Upper lobe of left lung (tissue), 6 donors: ENCODE measurements at regions not wholly inside any gene's neighbourhood (a gene's known extent, or its start where the extent isn't known, plus 50 kb on each side); places are given as distances from the start of the nearest gene placed in this dataset.

Source experiments
- ATAC-seq, 2 donors: fragments of 200-7000 bp; cut with Tn5 transposase; one replicate each; pipeline ENCODE4 v1.9.1; 2022; ENCODE audit warnings: mild to moderate bottlenecking in 2 of 2, moderate library complexity in 2 of 2; ENCODE audit not compliant: low FRiP score in 2 of 2
- DNase-seq, 2 donors: peaks; one replicate each; pipeline ENCODE4 v3.0.0-alpha.2; 2019 to 2020
- H3K27ac ChIP-seq, 4 donors: fragments of 200-600 bp; sonication (generic); one replicate each; pipeline ENCODE4 v1.5.1; 2016 to 2019
- H3K27me3 ChIP-seq, 4 donors: fragments of 200-600 bp; sonication (generic); one replicate each; pipeline ENCODE4 v1.5.1; 2017 to 2019
- H3K36me3 ChIP-seq, 4 donors: fragments of 200-600 bp; sonication (generic); one replicate each; pipeline ENCODE4 v1.5.1; 2016 to 2019
- H3K4me1 ChIP-seq, 4 donors: fragments of 200-600 bp; sonication (generic); one replicate each; pipeline ENCODE4 v1.5.1; 2018 to 2019
- H3K4me3 ChIP-seq, 4 donors: fragments of 200-600 bp; sonication (generic); one replicate each; pipeline ENCODE4 v1.5.1; 2017 to 2019; ENCODE audit warnings: mild to moderate bottlenecking in 2 of 4, moderate library complexity in 1 of 4
- H3K9me3 ChIP-seq, 4 donors: fragments of 200-600 bp; sonication (generic); one replicate each; pipeline ENCODE4 v1.5.1; 2018 to 2019
- EP300 ChIP-seq, 4 donors: sonication (generic); formaldehyde crosslinking; IDR thresholded peaks; one replicate each; pipeline ENCODE4 v1.5.1; 2017; ENCODE audit warnings: antibody characterized with exemption in 4 of 4, control low read depth in 2 of 4
- POLR2A ChIP-seq, 4 donors: fragments of 450-650 bp; IDR thresholded peaks; one replicate each; pipeline ENCODE4 v1.5.1; 2016 to 2017; ENCODE audit warnings: antibody characterized with exemption in 4 of 4, mild to moderate bottlenecking in 2 of 4
- POLR2AphosphoS5 ChIP-seq, 2 donors: sonication (generic); formaldehyde crosslinking; IDR thresholded peaks; one replicate each; pipeline ENCODE4 v1.5.1; 2017; ENCODE audit warnings: antibody characterized with exemption in 2 of 2
- WGBS, 2 donors: methylation state at CpG; one replicate each; pipeline ENCODE4 v1.1.5; 2017 to 2018; 5-methylcytosine and 5-hydroxymethylcytosine counted together
- TF ChIP-seq, protein P1 (sequence below), 6 experiments: fragments of 450-650 bp in 4 of 6; fragments of 200-600 bp in 2 of 6; sonication (generic) in 2 of 6; IDR thresholded peaks; one replicate each; pipeline ENCODE4 v1.5.1; 2016 to 2019; ENCODE audit warnings: antibody characterized with exemption in 6 of 6
- donor health status: DM: no; HTN: no; CAD: no; lungs with moderate emphysema.
- donor health status: DM: no; HTN: yes; CAD: no; lungs with severe emphysema.

- Histone ChIP-seq H3K4me1 (no peaks in the 10 kb centered on the region), H3K9me3 (peaks cover 0 to 5% (median 0%) of the 10 kb centered on the region in 4 donors), H3K36me3 (no peaks in the 10 kb centered on the region), H3K27ac (no peak overlapping the region), H3K4me3 (no peak overlapping the region), H3K27me3 (no peaks in the 10 kb centered on the region)
- ATAC-seq (peak in 1 of 2 donors; percentile 61), DNase-seq (peak in 1 of 2 donors; percentile 65)
- WGBS, 2 donors, result 91 to 95% methylated on average over 15 to 20 of the region's 30 CpGs
- TF ChIP-seq EP300 (IDR thresholded peaks at IDR 0.05) (no peak), POLR2AphosphoS5 (IDR thresholded peaks at IDR 0.05) (no peak), POLR2A (IDR thresholded peaks at IDR 0.05) (no peak)
- TF ChIP-seq, protein P1, sequence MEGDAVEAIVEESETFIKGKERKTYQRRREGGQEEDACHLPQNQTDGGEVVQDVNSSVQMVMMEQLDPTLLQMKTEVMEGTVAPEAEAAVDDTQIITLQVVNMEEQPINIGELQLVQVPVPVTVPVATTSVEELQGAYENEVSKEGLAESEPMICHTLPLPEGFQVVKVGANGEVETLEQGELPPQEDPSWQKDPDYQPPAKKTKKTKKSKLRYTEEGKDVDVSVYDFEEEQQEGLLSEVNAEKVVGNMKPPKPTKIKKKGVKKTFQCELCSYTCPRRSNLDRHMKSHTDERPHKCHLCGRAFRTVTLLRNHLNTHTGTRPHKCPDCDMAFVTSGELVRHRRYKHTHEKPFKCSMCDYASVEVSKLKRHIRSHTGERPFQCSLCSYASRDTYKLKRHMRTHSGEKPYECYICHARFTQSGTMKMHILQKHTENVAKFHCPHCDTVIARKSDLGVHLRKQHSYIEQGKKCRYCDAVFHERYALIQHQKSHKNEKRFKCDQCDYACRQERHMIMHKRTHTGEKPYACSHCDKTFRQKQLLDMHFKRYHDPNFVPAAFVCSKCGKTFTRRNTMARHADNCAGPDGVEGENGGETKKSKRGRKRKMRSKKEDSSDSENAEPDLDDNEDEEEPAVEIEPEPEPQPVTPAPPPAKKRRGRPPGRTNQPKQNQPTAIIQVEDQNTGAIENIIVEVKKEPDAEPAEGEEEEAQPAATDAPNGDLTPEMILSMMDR (IDR thresholded peaks at IDR 0.05), result no peak
Observed at GRCh38 chr6:65999288-65999791, 292.3 kb upstream of the EYS start.

GRCh38 chr6:65998544-65998943, 291.5 kb upstream of the EYS start:
- Histone ChIP-seq H3K4me1 (no peaks in the 10 kb centered on the region), H3K27ac (no peak overlapping the region), H3K27me3 (no peaks in the 10 kb centered on the region), H3K9me3 (peaks cover 0 to 5% (median 0%) of the 10 kb centered on the region in 4 donors), H3K36me3 (no peaks in the 10 kb centered on the region), H3K4me3 (no peak overlapping the region)
- WGBS, 2 donors, result 91 to 97% methylated on average over 19 of the region's 19 CpGs
- DNase-seq (peak in 1 of 2 donors; percentile 37), ATAC-seq (no peak)
- TF ChIP-seq EP300 (IDR thresholded peaks at IDR 0.05) (no peak), POLR2A (IDR thresholded peaks at IDR 0.05) (no peak), POLR2AphosphoS5 (IDR thresholded peaks at IDR 0.05) (no peak)
- TF ChIP-seq, protein P1 (IDR thresholded peaks at IDR 0.05), result no peak

- H3K36me3 ChIP-seq, result no peaks in the 10 kb centered on the region
- no peak for TF ChIP-seq POLR2A (IDR thresholded peaks at IDR 0.05)
- no peak for TF ChIP-seq EP300 (IDR thresholded peaks at IDR 0.05)
- TF ChIP-seq, protein P1 (IDR thresholded peaks at IDR 0.05), result no peak
- no peak for TF ChIP-seq POLR2AphosphoS5 (IDR thresholded peaks at IDR 0.05)
- peaks cover 0 to 5% (median 0%) of the 10 kb centered on the region in 4 donors for H3K9me3 ChIP-seq
- no peaks in the 10 kb centered on the region for H3K4me1 ChIP-seq
- H3K27ac ChIP-seq, result no peak overlapping the region
- H3K4me3 ChIP-seq, result no peak overlapping the region
- ATAC-seq (no peak), DNase-seq (no peak)
- 51 to 59% methylated on average over 1 of the region's 1 CpG for WGBS, 2 donors
- H3K27me3 ChIP-seq, result no peaks in the 10 kb centered on the region
Observed at GRCh38 chr6:65997539-65997938, 290.5 kb upstream of the EYS start.

- Histone ChIP-seq H3K27me3 (no peaks in the 10 kb centered on the region), H3K9me3 (peaks cover 0 to 5% (median 0%) of the 10 kb centered on the region in 4 donors), H3K36me3 (no peaks in the 10 kb centered on the region), H3K27ac (no peak overlapping the region), H3K4me1 (no peaks in the 10 kb centered on the region), H3K4me3 (no peak overlapping the region)
- DNase-seq (no peak), ATAC-seq (no peak)
- 59 to 67% methylated on average over 1 of the region's 1 CpG for WGBS, 2 donors
- TF ChIP-seq POLR2AphosphoS5 (IDR thresholded peaks at IDR 0.05), result no peak
- no peak for TF ChIP-seq POLR2A (IDR thresholded peaks at IDR 0.05)
Observed at GRCh38 chr6:65996096-65996495, 289.1 kb upstream of the EYS start.

- Histone ChIP-seq H3K4me1 (no peaks in the 10 kb centered on the region), H3K27ac (no peak overlapping the region), H3K4me3 (no peak overlapping the region), H3K27me3 (no peaks in the 10 kb centered on the region), H3K9me3 (no peaks in the 10 kb centered on the region), H3K36me3 (no peaks in the 10 kb centered on the region)
- 86 to 100% methylated on average over 5 of the region's 5 CpGs for WGBS, 2 donors
- DNase-seq (no peak), ATAC-seq (no peak)
- TF ChIP-seq POLR2A (IDR thresholded peaks at IDR 0.05), result no peak
- TF ChIP-seq POLR2AphosphoS5 (IDR thresholded peaks at IDR 0.05), result no peak
- TF ChIP-seq, protein P1 (IDR thresholded peaks at IDR 0.05), result no peak
- TF ChIP-seq EP300 (IDR thresholded peaks at IDR 0.05), result no peak
Observed at GRCh38 chr6:65989676-65990075, 282.6 kb upstream of the EYS start.
